GM23338 (cell line): ENCODE measurements at regions not wholly inside any gene's neighbourhood (a gene's known extent, or its start where the extent isn't known, plus 50 kb on each side); places are given as distances from the start of the nearest gene placed in this dataset.

ENCODE experiments used
- CTCF ChIP-seq, 2 experiments: fragments of 200-600 bp in 1 of 2; sonication (generic) in 1 of 2; conservative IDR thresholded peaks; 2 replicates each; pipeline versions ENCODE4 v1.5.1 to v1.6.1; 2016 to 2017; ENCODE audit warnings: antibody characterized with exemption in 2 of 2, low read depth in 2 of 2, mild to moderate bottlenecking in 2 of 2, moderate library complexity in 1 of 2
- ETS1 ChIP-seq: IDR thresholded peaks from 2 replicates; pipeline ENCODE4 v1.6.1; 2016; ENCODE audit warnings: antibody characterized with exemption
- EZH2phosphoT487 ChIP-seq: fragments of 200-600 bp; sonication (generic); IDR thresholded peaks from one replicate; pipeline ENCODE4 v1.8.1; 2018; ENCODE audit warnings: antibody characterized with exemption; ENCODE audit not compliant: unreplicated experiment
- JUNB ChIP-seq: IDR thresholded peaks from one replicate; pipeline ENCODE4 v1.6.1; 2016; ENCODE audit warnings: antibody characterized with exemption; ENCODE audit not compliant: unreplicated experiment
- REST ChIP-seq: IDR thresholded peaks from one replicate; pipeline ENCODE4 v1.6.1; 2018; ENCODE audit warnings: antibody characterized with exemption; ENCODE audit not compliant: unreplicated experiment
- ZNF114 ChIP-seq: fragments of 250-450 bp; sonication (Bioruptor Pico); IDR thresholded peaks from 2 replicates; pipeline ENCODE4 v1.5.0; 2020; ENCODE audit warnings: mild to moderate bottlenecking, moderate library complexity
- ZNF462 ChIP-seq: fragments of 250-450 bp; sonication (Bioruptor Pico); IDR thresholded peaks from 2 replicates; pipeline ENCODE4 v1.5.0; 2020; ENCODE audit warnings: mild to moderate bottlenecking, moderate library complexity

GRCh38 chr3:62962714-62963113, 87.5 kb upstream of the CADPS start (continued):
- no peak for TF ChIP-seq ZNF462 (CRISPR knock-in tag)
- no peak for TF ChIP-seq CTCF (conservative IDR thresholded peaks at IDR 0.05; ENCODE audit: low read depth in 2 of 2)
- TF ChIP-seq ZNF114 (CRISPR knock-in tag): no peak
- no peak for TF ChIP-seq JUNB
- TF ChIP-seq ETS1: no peak
- TF ChIP-seq REST: no peak
- TF ChIP-seq EZH2phosphoT487: no peak
